K562 (cell line): ENCODE measurements at regions not wholly inside any gene's neighbourhood (a gene's known extent, or its start where the extent isn't known, plus 50 kb on each side); places are given as distances from the start of the nearest gene placed in this dataset.

Source experiments
- ATAC-seq: fragments of 200-7000 bp; cut with Tn5 transposase; 3 replicates; pipeline ENCODE4 v1.9.1; 2020; ENCODE audit warnings: moderate library complexity
- BruUV-seq: library from RNA; stranded (reverse); fragments of 400-500 nt; replicated peaks from 2 replicates; lab custom pipeline; 2021; lab: Mats Ljungman, UMichigan
- CTCF ChIA-PET: fragments of 300-600 bp; formaldehyde crosslinking; extraction: SDS; loops from one replicate; lab custom pipeline; 2021; ENCODE audit warnings: low intra/inter-chr PET ratio; lab: Yijun Ruan, JAX
- POLR2A ChIA-PET: fragments of 300-600, 350-650 bp; sonication (Branson Sonifier 250); formaldehyde crosslinking; extraction: SDS; loops from one replicate; lab custom pipeline; 2021; ENCODE audit warnings: antibody characterized with exemption, inconsistent platforms; lab: Yijun Ruan, JAX
- DNase-seq, 4 experiments: peaks; one replicate each; pipeline versions ENCODE4 v3.0.0 to v3.0.0-alpha.2; 2011 to 2018; ENCODE audit warnings: low spot score in 3 of 4, mixed read lengths in 3 of 4; ENCODE audit errors: extremely low read depth in 1 of 4
- FAIRE-seq: peaks from 2 replicates; lab custom pipeline; 2011; peaks lifted over from hg19 to GRCh38; lab: Jason Lieb, UNC
- H2AFZ ChIP-seq: 2 replicates; pipeline ENCODE4 v1.6.0; 2011; ENCODE audit warnings: low read depth, low read length, control low read depth, inconsistent platforms
- H3K27ac ChIP-seq: fragments of 200-600 bp; 3 replicates; pipeline ENCODE4 v1.8.0; 2011; ENCODE audit warnings: low read depth, mild to moderate bottlenecking, control low read depth, inconsistent platforms, low read length, moderate library complexity, mixed read lengths; ENCODE audit errors: extremely low read depth
- H3K27me3 ChIP-seq, 2 experiments: fragments of 300-600 bp in 1 of 2; 2 replicates in 1 of 2; 3 replicates in 1 of 2; pipeline versions ENCODE4 v1.6.0 to v1.8.0; 2011; ENCODE audit warnings: inconsistent platforms in 2 of 2, low read length in 2 of 2, mild to moderate bottlenecking in 1 of 2, mixed read lengths in 1 of 2, moderate library complexity in 1 of 2; ENCODE audit not compliant: control insufficient read depth in 2 of 2, insufficient read depth in 2 of 2
- H3K36me3 ChIP-seq: fragments of 300-600 bp; 3 replicates; pipeline ENCODE4 v1.8.0; 2011; ENCODE audit warnings: mild to moderate bottlenecking, low read length, inconsistent platforms; ENCODE audit not compliant: control insufficient read depth, insufficient read depth
- H3K4me1 ChIP-seq, 2 experiments: fragments of 200-600 bp in 1 of 2; replicated peaks in 1 of 2; 2 replicates in 1 of 2; 3 replicates in 1 of 2; pipeline versions ENCODE4 v1.5.1 to v1.8.0; 2011; ENCODE audit warnings: inconsistent platforms in 2 of 2, low read length in 2 of 2, mild to moderate bottlenecking in 1 of 2, mixed read lengths in 1 of 2, moderate library complexity in 1 of 2; ENCODE audit not compliant: control insufficient read depth in 2 of 2, insufficient read depth in 2 of 2
- H3K4me2 ChIP-seq: 2 replicates; pipeline ENCODE4 v1.6.1; 2011; ENCODE audit warnings: low read length, control low read depth, inconsistent platforms, mixed read lengths; ENCODE audit not compliant: insufficient read depth
- H3K4me3 ChIP-seq: fragments of 200-600 bp; sonication (generic), shearing (Covaris generic); 2 replicates; pipeline ENCODE4 v1.5.1; 2016; ENCODE audit warnings: control low read depth, inconsistent platforms
- H3K79me2 ChIP-seq: fragments of 200-600 bp; 3 replicates; pipeline ENCODE4 v1.8.0; 2011; ENCODE audit warnings: low read length, inconsistent platforms; ENCODE audit not compliant: control insufficient read depth, insufficient read depth
- H3K9ac ChIP-seq, 2 experiments: 2 replicates each; pipeline versions ENCODE4 v1.6.0 to v1.6.1; 2011; ENCODE audit warnings: low read depth in 2 of 2, low read length in 2 of 2, control low read depth in 1 of 2, inconsistent platforms in 1 of 2, mild to moderate bottlenecking in 1 of 2, mixed read lengths in 1 of 2; ENCODE audit not compliant: insufficient read depth in 1 of 2
- H3K9me1 ChIP-seq: one replicate; pipeline ENCODE4 v1.6.0; 2011; ENCODE audit warnings: inconsistent platforms, mild to moderate bottlenecking, low read length, moderate library complexity; ENCODE audit not compliant: control insufficient read depth, insufficient read depth
- H3K9me3 ChIP-seq: replicated peaks from 2 replicates; pipeline ENCODE4 v1.5.1; 2011; ENCODE audit warnings: low read depth, low read length, inconsistent platforms; ENCODE audit not compliant: control insufficient read depth, insufficient read depth
- H4K20me1 ChIP-seq: replicated peaks from 2 replicates; pipeline ENCODE4 v1.6.1; 2011; ENCODE audit warnings: low read length, inconsistent platforms, mixed read lengths; ENCODE audit not compliant: control insufficient read depth, insufficient read depth
- ARNT ChIP-seq, 2 experiments: fragments of 450-650 bp; IDR thresholded peaks; 2 replicates each; pipeline ENCODE4 v1.6.1; 2016; ENCODE audit warnings: mild to moderate bottlenecking in 1 of 2
- PRDM10 ChIP-seq: fragments of 450-650 bp; IDR thresholded peaks from 2 replicates; pipeline ENCODE4 v1.6.1; 2018; ENCODE audit not compliant: partially characterized antibody
- WGBS: fragments of 100-300 bp; shearing (Covaris generic); methylation state at CpG from one replicate; pipeline ENCODE4 v1.1.6; 2016; ENCODE audit warnings: low coverage, mixed read lengths; ENCODE audit not compliant: insufficient coverage; ENCODE audit errors: missing lambda C conversion rate; 5-methylcytosine and 5-hydroxymethylcytosine counted together
- in situ Hi-C: fragments of 300-500 bp; cut with MboI; formaldehyde crosslinking; loops from 4 replicates; pipeline ENCODE4 v1.15.0; 2018; ENCODE audit warnings: inconsistent platforms, mixed read lengths
- intact Hi-C: fragments of 100-400 bp; cut with micrococcal nuclease; formaldehyde crosslinking; loops from 2 replicates; pipeline ENCODE4 v1.14.2; 2022

- no peak overlapping the region for H3K9ac ChIP-seq
- H3K4me3 ChIP-seq = no peak overlapping the region
- H3K9me3 ChIP-seq = no peaks in the 10 kb centered on the region
- POLR2A ChIA-PET = no interaction called here
- FAIRE-seq = no peak
- 13% methylated on average over 4 of the region's 4 CpGs for WGBS
- no peaks in the 10 kb centered on the region for H4K20me1 ChIP-seq
- peaks cover 0 to 8% of the 10 kb centered on the region in 2 experiments; a peak in 2 of 5 replicates for H3K27me3 ChIP-seq
- H3K4me2 ChIP-seq = no peak overlapping the region
- in situ Hi-C loops = no loop called here
- H3K9me1 ChIP-seq = no peaks in the 10 kb centered on the region
- H3K4me1 ChIP-seq = no peaks in the 10 kb centered on the region
- H3K27ac ChIP-seq = no peak overlapping the region
- H3K79me2 ChIP-seq = no peaks in the 10 kb centered on the region
- CTCF ChIA-PET = no interaction called here
- no peaks in the 10 kb centered on the region for H3K36me3 ChIP-seq
- ATAC-seq = no peak
- intact Hi-C loops = no loop called here
- TF ChIP-seq ARNT (IDR thresholded peaks at IDR 0.05) (no peak), PRDM10 (peak; percentile 52)
- TF ChIP-seq, all 486 proteins: peak for 1
- no peak for DNase-seq
- no peak overlapping the region for H2AFZ ChIP-seq
- no TSS peak for BruUV-seq
These were observed 141.1 kb downstream of the SLC41A2 start for GRCh38 chr12:104816845-104817503.
